Tibial nerve (tissue), 4 donors: ENCODE measurements at regions not wholly inside any gene's neighbourhood (a gene's known extent, or its start where the extent isn't known, plus 50 kb on each side); places are given as distances from the start of the nearest gene placed in this dataset.

Experiments
- DNase-seq, 2 donors: peaks; one replicate each; pipeline ENCODE4 v3.0.0-alpha.2; 2019; ENCODE audit warnings: low spot score in 2 of 2
- H3K27ac ChIP-seq, 4 donors: fragments of 200-600 bp; sonication (generic) in 3 of 4; one replicate each; pipeline ENCODE4 v1.5.1; 2017 to 2019; ENCODE audit warnings: mild to moderate bottlenecking in 1 of 4
- H3K27me3 ChIP-seq, 2 donors: fragments of 200-600 bp; sonication (generic) in 1 of 2; one replicate each; pipeline versions ENCODE4 v1.5.1 to v1.6.0; 2017 to 2019
- H3K36me3 ChIP-seq, 3 donors: fragments of 200-600 bp; sonication (generic); one replicate each; pipeline ENCODE4 v1.5.1; 2018 to 2019
- H3K4me1 ChIP-seq, 4 donors: fragments of 200-600 bp; sonication (generic) in 3 of 4; one replicate each; pipeline ENCODE4 v1.5.1; 2017 to 2019
- H3K4me3 ChIP-seq, 4 donors: fragments of 200-600 bp; sonication (generic) in 3 of 4; one replicate each; pipeline ENCODE4 v1.5.1; 2017 to 2019; ENCODE audit warnings: mild to moderate bottlenecking in 1 of 4, moderate library complexity in 1 of 4
- H3K9me3 ChIP-seq, 4 donors: fragments of 200-600 bp; sonication (generic) in 3 of 4; one replicate each; pipeline ENCODE4 v1.5.1; 2017 to 2019
- CTCF ChIP-seq, 5 experiments: fragments of 200-600 bp in 3 of 5; fragments of 450-650 bp in 2 of 5; sonication (generic) in 3 of 5; IDR thresholded peaks; one replicate each; pipeline ENCODE4 v1.5.1; 2016 to 2019; ENCODE audit warnings: antibody characterized with exemption in 5 of 5, mild to moderate bottlenecking in 3 of 5, moderate library complexity in 2 of 5
- EP300 ChIP-seq, 2 donors: sonication (generic); formaldehyde crosslinking; IDR thresholded peaks; one replicate each; pipeline ENCODE4 v1.6.1; 2017; ENCODE audit warnings: antibody characterized with exemption in 2 of 2, mild to moderate bottlenecking in 1 of 2
- POLR2A ChIP-seq, 2 donors: fragments of 450-650 bp; IDR thresholded peaks; one replicate each; pipeline ENCODE4 v1.6.1; 2017; ENCODE audit warnings: antibody characterized with exemption in 2 of 2, mild to moderate bottlenecking in 2 of 2, moderate library complexity in 2 of 2
- WGBS, 2 donors: methylation state at CpG; one replicate each; pipeline ENCODE4 v1.1.5; 2018; 5-methylcytosine and 5-hydroxymethylcytosine counted together

GRCh38 chr5:160961038-160961437, 109.0 kb upstream of the ATP10B start:
- no peak overlapping the region for H3K27ac ChIP-seq
- no peaks in the 10 kb centered on the region for H3K9me3 ChIP-seq
- H3K4me1 ChIP-seq, result no peaks in the 10 kb centered on the region
- H3K36me3 ChIP-seq, result no peaks in the 10 kb centered on the region
- no peak overlapping the region for H3K4me3 ChIP-seq
- DNase-seq, result no peak
- H3K27me3 ChIP-seq, result no peaks in the 10 kb centered on the region
- WGBS, 2 donors, result 61 to 81% methylated on average over 1 of the region's 1 CpG
- TF ChIP-seq POLR2A (IDR thresholded peaks at IDR 0.05) (no peak), CTCF (IDR thresholded peaks at IDR 0.05) (no peak), EP300 (IDR thresholded peaks at IDR 0.05) (no peak)

GRCh38 chr5:160960592-160960991, 108.6 kb upstream of the ATP10B start:
- H3K27ac ChIP-seq, result no peak overlapping the region
- no peaks in the 10 kb centered on the region for H3K27me3 ChIP-seq
- no peaks in the 10 kb centered on the region for H3K9me3 ChIP-seq
- 79 to 81% methylated on average over 2 of the region's 2 CpGs for WGBS, 2 donors
- TF ChIP-seq CTCF (IDR thresholded peaks at IDR 0.05) (no peak), POLR2A (IDR thresholded peaks at IDR 0.05) (no peak), EP300 (IDR thresholded peaks at IDR 0.05) (no peak)
- no peaks in the 10 kb centered on the region for H3K4me1 ChIP-seq
- no peak for DNase-seq
- H3K4me3 ChIP-seq, result no peak overlapping the region
- no peaks in the 10 kb centered on the region for H3K36me3 ChIP-seq

- 60 to 73% methylated on average over 2 of the region's 2 CpGs for WGBS, 2 donors
- Histone ChIP-seq H3K27me3 (no peaks in the 10 kb centered on the region), H3K27ac (no peak overlapping the region), H3K4me3 (no peak overlapping the region), H3K9me3 (no peaks in the 10 kb centered on the region), H3K4me1 (no peaks in the 10 kb centered on the region), H3K36me3 (no peaks in the 10 kb centered on the region)
- no peak for DNase-seq
- TF ChIP-seq POLR2A (IDR thresholded peaks at IDR 0.05) (no peak), EP300 (IDR thresholded peaks at IDR 0.05) (no peak), CTCF (IDR thresholded peaks at IDR 0.05) (no peak)
Measured at GRCh38 chr5:160959804-160960203, 107.8 kb upstream of the ATP10B start.

- Histone ChIP-seq H3K9me3 (no peaks in the 10 kb centered on the region), H3K27me3 (no peaks in the 10 kb centered on the region), H3K4me1 (no peaks in the 10 kb centered on the region), H3K4me3 (no peak overlapping the region), H3K36me3 (no peaks in the 10 kb centered on the region), H3K27ac (no peak overlapping the region)
- TF ChIP-seq EP300 (IDR thresholded peaks at IDR 0.05) (no peak), CTCF (IDR thresholded peaks at IDR 0.05) (no peak), POLR2A (IDR thresholded peaks at IDR 0.05) (no peak)
- WGBS, 2 donors, result 86 to 88% methylated on average over 1 of the region's 1 CpG
- DNase-seq, result no peak
Measured at GRCh38 chr5:160957312-160957861, 105.4 kb upstream of the ATP10B start.

GRCh38 chr5:160956051-160956450, 104.0 kb upstream of the ATP10B start:
- TF ChIP-seq CTCF (IDR thresholded peaks at IDR 0.05) (no peak), EP300 (IDR thresholded peaks at IDR 0.05) (no peak), POLR2A (IDR thresholded peaks at IDR 0.05) (no peak)
- H3K36me3 ChIP-seq, result no peaks in the 10 kb centered on the region
- H3K4me3 ChIP-seq, result no peak overlapping the region
- H3K27me3 ChIP-seq, result no peaks in the 10 kb centered on the region
- H3K9me3 ChIP-seq, result no peaks in the 10 kb centered on the region
- H3K27ac ChIP-seq, result no peak overlapping the region
- DNase-seq, result no peak
- no peaks in the 10 kb centered on the region for H3K4me1 ChIP-seq
- WGBS, 2 donors, result 46 to 62% methylated on average over 1 of the region's 1 CpG
